Thoracic aorta (tissue), 2 donors: ENCODE measurements at regions not wholly inside any gene's neighbourhood (a gene's known extent, or its start where the extent isn't known, plus 50 kb on each side); places are given as distances from the start of the nearest gene placed in this dataset.

ENCODE experiments used
- ATAC-seq: fragments of 150-250 bp; one replicate; pipeline ENCODE4 v1.8.0; 2017; ENCODE audit warnings: low read depth; ENCODE audit not compliant: insufficient number of reproducible peaks, low FRiP score
- DNase-seq: peaks from one replicate; pipeline ENCODE4 v3.0.0-alpha.2; 2020; ENCODE audit warnings: low spot score
- H3K27ac ChIP-seq, 2 donors: fragments of 200-600 bp; sonication (generic); 1 replicate in 1 of 2; 2 replicates in 1 of 2; pipeline ENCODE4 v1.5.1; 2016; ENCODE audit warnings: mild to moderate bottlenecking in 2 of 2, moderate library complexity in 2 of 2
- H3K27me3 ChIP-seq: fragments of 200-600 bp; sonication (generic); replicated peaks from 2 replicates; pipeline ENCODE4 v1.6.0; 2016; ENCODE audit warnings: mild to moderate bottlenecking; ENCODE audit not compliant: insufficient read depth
- H3K36me3 ChIP-seq: fragments of 200-600 bp; sonication (generic); one replicate; pipeline ENCODE4 v1.5.1; 2016
- H3K4me1 ChIP-seq, 2 donors: fragments of 200-600 bp; sonication (generic); 1 replicate in 1 of 2; 2 replicates in 1 of 2; pipeline versions ENCODE4 v1.5.1 to v1.6.0; 2016; ENCODE audit warnings: low read depth in 2 of 2, mild to moderate bottlenecking in 1 of 2; ENCODE audit not compliant: control insufficient read depth in 1 of 2
- H3K4me3 ChIP-seq: fragments of 200-600 bp; sonication (generic); 2 replicates; pipeline ENCODE4 v1.5.1; 2016; ENCODE audit warnings: mild to moderate bottlenecking
- H3K9me3 ChIP-seq: fragments of 200-600 bp; sonication (generic); 2 replicates; pipeline ENCODE4 v1.5.1; 2016
- CTCF ChIP-seq: fragments of 200-600 bp; sonication (generic); IDR thresholded peaks from one replicate; pipeline ENCODE4 v1.5.1; 2019; ENCODE audit warnings: antibody characterized with exemption

- ATAC-seq (no peak), DNase-seq (no peak)
- no peaks in the 10 kb centered on the region for H3K4me1 ChIP-seq
- H3K27me3 ChIP-seq = no peaks in the 10 kb centered on the region
- H3K4me3 ChIP-seq = no peak overlapping the region
- no peak overlapping the region for H3K27ac ChIP-seq
- no peaks in the 10 kb centered on the region for H3K36me3 ChIP-seq
- no peaks in the 10 kb centered on the region for H3K9me3 ChIP-seq
- TF ChIP-seq CTCF = no peak
Measured at GRCh38 chr1:30373471-30374399, 349.6 kb downstream of the MATN1 start.

GRCh38 chr1:30372792-30373433, 350.5 kb downstream of the MATN1 start:
- ATAC-seq = no peak
- Histone ChIP-seq H3K27me3 (no peaks in the 10 kb centered on the region), H3K9me3 (no peaks in the 10 kb centered on the region), H3K4me1 (no peaks in the 10 kb centered on the region), H3K27ac (no peak overlapping the region), H3K36me3 (no peaks in the 10 kb centered on the region), H3K4me3 (no peak overlapping the region)
- no peak for TF ChIP-seq CTCF
- no peak for DNase-seq

GRCh38 chr1:30371888-30372791, 351.2 kb downstream of the MATN1 start:
- no peak overlapping the region for H3K4me3 ChIP-seq
- ATAC-seq (no peak), DNase-seq (no peak)
- no peaks in the 10 kb centered on the region for H3K27me3 ChIP-seq
- H3K27ac ChIP-seq = no peak overlapping the region
- H3K36me3 ChIP-seq = no peaks in the 10 kb centered on the region
- TF ChIP-seq CTCF = no peak
- H3K4me1 ChIP-seq = no peaks in the 10 kb centered on the region
- H3K9me3 ChIP-seq = no peaks in the 10 kb centered on the region

GRCh38 chr1:30371179-30371788, 352.1 kb downstream of the MATN1 start:
- no peaks in the 10 kb centered on the region for H3K9me3 ChIP-seq
- H3K4me1 ChIP-seq = no peaks in the 10 kb centered on the region
- DNase-seq (no peak), ATAC-seq (no peak)
- H3K36me3 ChIP-seq = no peaks in the 10 kb centered on the region
- no peaks in the 10 kb centered on the region for H3K27me3 ChIP-seq
- TF ChIP-seq CTCF = no peak
- H3K27ac ChIP-seq = no peak overlapping the region
- H3K4me3 ChIP-seq = no peak overlapping the region
